ENCODE measurements at regions not wholly inside any gene's neighbourhood (a gene's known extent, or its start where the extent isn't known, plus 50 kb on each side); places are given as distances from the start of the nearest gene placed in this dataset.
A peak's percentile ranks its signal among the peaks of the same experiment; 100 is the strongest.

GRCh38 chr1:59171788-59172187 is 125.1 kb upstream of the FGGY start:
- TF ChIP-seq POLR2A (IDR thresholded peaks at IDR 0.05), result no peak
- TF ChIP-seq, protein P1, sequence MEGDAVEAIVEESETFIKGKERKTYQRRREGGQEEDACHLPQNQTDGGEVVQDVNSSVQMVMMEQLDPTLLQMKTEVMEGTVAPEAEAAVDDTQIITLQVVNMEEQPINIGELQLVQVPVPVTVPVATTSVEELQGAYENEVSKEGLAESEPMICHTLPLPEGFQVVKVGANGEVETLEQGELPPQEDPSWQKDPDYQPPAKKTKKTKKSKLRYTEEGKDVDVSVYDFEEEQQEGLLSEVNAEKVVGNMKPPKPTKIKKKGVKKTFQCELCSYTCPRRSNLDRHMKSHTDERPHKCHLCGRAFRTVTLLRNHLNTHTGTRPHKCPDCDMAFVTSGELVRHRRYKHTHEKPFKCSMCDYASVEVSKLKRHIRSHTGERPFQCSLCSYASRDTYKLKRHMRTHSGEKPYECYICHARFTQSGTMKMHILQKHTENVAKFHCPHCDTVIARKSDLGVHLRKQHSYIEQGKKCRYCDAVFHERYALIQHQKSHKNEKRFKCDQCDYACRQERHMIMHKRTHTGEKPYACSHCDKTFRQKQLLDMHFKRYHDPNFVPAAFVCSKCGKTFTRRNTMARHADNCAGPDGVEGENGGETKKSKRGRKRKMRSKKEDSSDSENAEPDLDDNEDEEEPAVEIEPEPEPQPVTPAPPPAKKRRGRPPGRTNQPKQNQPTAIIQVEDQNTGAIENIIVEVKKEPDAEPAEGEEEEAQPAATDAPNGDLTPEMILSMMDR (IDR thresholded peaks at IDR 0.05), result no peak
- no peak for TF ChIP-seq EP300 (IDR thresholded peaks at IDR 0.05)
- Histone ChIP-seq H3K4me1 (no peaks in the 10 kb centered on the region), H3K27me3 (no peaks in the 10 kb centered on the region), H3K4me3 (no peak overlapping the region), H3K27ac (no peak overlapping the region), H3K36me3 (no peaks in the 10 kb centered on the region), H3K9me3 (no peaks in the 10 kb centered on the region)
- WGBS, 2 donors, result 89 to 90% methylated on average over 4 of the region's 4 CpGs
- DNase-seq (ENCODE audit: low spot score in 2 of 2), result no peak

DNA sequence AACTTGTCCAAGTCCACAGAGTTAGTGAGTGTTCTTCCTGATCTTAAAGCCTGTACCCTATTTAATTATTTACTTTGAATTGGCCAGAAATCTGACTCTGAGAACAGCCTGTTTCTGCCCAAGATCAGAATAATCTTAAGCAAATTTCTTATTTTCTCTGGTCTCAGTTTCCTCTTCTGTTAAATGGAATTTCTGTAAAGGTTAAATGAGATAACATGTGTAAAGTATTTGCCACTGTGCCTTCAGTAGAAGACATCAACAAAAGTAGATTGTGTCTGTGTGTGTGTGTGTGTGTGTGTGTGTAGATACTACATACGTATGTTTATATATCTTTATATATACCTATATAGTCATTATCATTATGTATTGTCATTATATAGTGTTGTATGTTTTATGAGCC is 124.2 kb upstream of the FGGY start:
- H3K27me3 ChIP-seq, result no peaks in the 10 kb centered on the region
- H3K36me3 ChIP-seq, result no peaks in the 10 kb centered on the region
- TF ChIP-seq, protein P1 (IDR thresholded peaks at IDR 0.05), result no peak
- TF ChIP-seq EP300 (IDR thresholded peaks at IDR 0.05), result no peak
- TF ChIP-seq POLR2A (IDR thresholded peaks at IDR 0.05), result no peak
- 88 to 94% methylated on average over 1 of the region's 1 CpG for WGBS, 2 donors
- H3K27ac ChIP-seq, result no peak overlapping the region
- no peaks in the 10 kb centered on the region for H3K9me3 ChIP-seq
- DNase-seq (ENCODE audit: low spot score in 2 of 2), result no peak
- no peaks in the 10 kb centered on the region for H3K4me1 ChIP-seq
- H3K4me3 ChIP-seq, result no peak overlapping the region

DNA sequence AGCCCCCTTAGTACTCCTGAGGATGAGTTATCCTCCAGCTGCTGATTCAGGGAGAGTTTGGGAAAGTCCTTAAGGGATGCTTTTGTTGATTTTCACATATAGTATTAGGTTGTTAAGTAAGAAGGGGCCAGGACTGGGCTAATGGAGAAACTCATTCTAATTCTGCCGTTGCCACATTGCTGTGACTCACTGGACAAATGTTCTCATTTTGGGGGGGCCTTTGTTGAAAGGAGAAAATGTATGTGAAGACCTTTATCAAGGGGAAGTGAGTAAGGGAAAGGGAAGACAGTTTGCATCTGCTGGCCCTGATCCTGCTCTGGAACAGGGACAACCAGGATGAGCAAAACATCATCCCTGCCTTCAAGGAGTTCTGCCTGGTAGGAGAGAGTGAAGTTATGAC is 123.2 kb upstream of the FGGY start:
- 48 to 57% methylated on average over 1 of the region's 1 CpG for WGBS, 2 donors
- H3K9me3 ChIP-seq, result no peaks in the 10 kb centered on the region
- H3K36me3 ChIP-seq, result no peaks in the 10 kb centered on the region
- H3K27ac ChIP-seq, result no peak overlapping the region
- no peak for DNase-seq (ENCODE audit: low spot score in 2 of 2)
- no peak overlapping the region for H3K4me3 ChIP-seq
- H3K27me3 ChIP-seq, result no peaks in the 10 kb centered on the region
- TF ChIP-seq POLR2A (IDR thresholded peaks at IDR 0.05) (no peak), EP300 (IDR thresholded peaks at IDR 0.05) (no peak)
- TF ChIP-seq, protein P1 (IDR thresholded peaks at IDR 0.05), result no peak
- H3K4me1 ChIP-seq, result peaks cover 0 to 2% (median 0%) of the 10 kb centered on the region in 4 donors

- Histone ChIP-seq H3K4me1 (peaks cover 0 to 29% (median 6%) of the 10 kb centered on the region in 4 donors), H3K9me3 (no peaks in the 10 kb centered on the region), H3K27ac (no peak overlapping the region), H3K27me3 (no peaks in the 10 kb centered on the region), H3K4me3 (no peak overlapping the region), H3K36me3 (no peaks in the 10 kb centered on the region)
- DNase-seq (ENCODE audit: low spot score in 2 of 2), result no peak
- 97 to 99% methylated on average over 3 of the region's 3 CpGs for WGBS, 2 donors
- TF ChIP-seq POLR2A (IDR thresholded peaks at IDR 0.05), result no peak
Measured at GRCh38 chr1:59176471-59176870, 120.4 kb upstream of the FGGY start.

DNA sequence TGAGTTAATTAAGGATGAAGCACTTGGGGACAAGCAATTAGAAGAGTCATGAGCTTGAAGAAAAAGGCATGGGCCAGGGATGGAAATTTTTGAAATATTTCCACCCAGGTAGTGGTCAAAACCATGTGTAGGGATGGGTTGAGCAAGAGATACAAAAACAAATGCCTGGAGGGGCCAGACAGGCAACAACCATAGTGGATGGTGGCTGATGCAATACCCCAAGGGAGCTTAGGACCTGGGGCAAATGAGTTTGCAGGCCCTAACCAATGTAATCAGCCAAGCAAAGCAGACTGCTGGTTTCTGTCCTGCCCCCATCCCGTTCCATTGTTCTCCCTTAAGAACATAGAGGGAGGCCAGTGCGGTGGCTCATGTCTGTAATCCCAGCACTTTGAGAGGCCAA is 119.1 kb upstream of the FGGY start:
- Histone ChIP-seq H3K4me3 (no peak overlapping the region), H3K27me3 (no peaks in the 10 kb centered on the region), H3K36me3 (no peaks in the 10 kb centered on the region), H3K27ac (peak overlapping the region in 3 of 4 donors; percentile 12 to 79 (median 51)), H3K9me3 (no peaks in the 10 kb centered on the region), H3K4me1 (peaks cover 0 to 31% (median 6%) of the 10 kb centered on the region in 4 donors)
- no peak for DNase-seq (ENCODE audit: low spot score in 2 of 2)
- TF ChIP-seq, protein P1 (IDR thresholded peaks at IDR 0.05), result no peak
- TF ChIP-seq POLR2A (IDR thresholded peaks at IDR 0.05) (no peak), EP300 (IDR thresholded peaks at IDR 0.05) (no peak)
- 92 to 100% methylated on average over 2 of the region's 2 CpGs for WGBS, 2 donors

Data from tibial nerve (tissue), 4 donors.